HCT116 (cell line): ENCODE measurements at regions not wholly inside any gene's neighbourhood (a gene's known extent, or its start where the extent isn't known, plus 50 kb on each side); places are given as distances from the start of the nearest gene placed in this dataset.

Experiments used
- ATAC-seq: fragments of 200-7000 bp; cut with Tn5 transposase; 2 replicates; pipeline ENCODE4 v1.9.1; 2020; ENCODE audit warnings: mild to moderate bottlenecking, moderate library complexity
- BruUV-seq: library from RNA; stranded (reverse); fragments of 400-500 nt; replicated peaks from 2 replicates; lab custom pipeline; 2021; lab: Mats Ljungman, UMichigan
- CTCF ChIA-PET: fragments of 300-600 bp; sonication (Branson Sonifier 250); formaldehyde crosslinking; loops from one replicate; lab custom pipeline; 2021; ENCODE audit warnings: antibody characterized with exemption; lab: Charles Lee
- POLR2A ChIA-PET: fragments of 300-600, 350-600 bp; sonication (Branson Sonifier 250); formaldehyde crosslinking; loops from one replicate; lab custom pipeline; 2021; ENCODE audit warnings: antibody characterized with exemption; lab: Charles Lee
- RAD21 ChIA-PET, 2 experiments: fragments of 300-600 bp; sonication (Branson Sonifier 250); formaldehyde crosslinking; loops; one replicate each; lab custom pipeline; 2023; ENCODE audit warnings: low total read pairs in 2 of 2; ENCODE audit not compliant: uncharacterized antibody in 2 of 2, unreplicated experiment in 2 of 2, low non-redundant PET in 1 of 2; lab: Charles Lee
- DNase-seq: peaks from one replicate; pipeline ENCODE4 v3.0.0-alpha.2; 2010; ENCODE audit warnings: low read depth, low spot score
- H2AFZ ChIP-seq: fragments of 200-600 bp; shearing (Covaris generic), sonication (generic); 2 replicates; pipeline ENCODE4 v1.6.1; 2017; ENCODE audit warnings: low read depth, mixed run types, mixed read lengths, antibody characterized with exemption, low read length; ENCODE audit not compliant: poor library complexity, severe bottlenecking
- H3K27ac ChIP-seq: 2 replicates; pipeline ENCODE4 v1.5.1; 2012; ENCODE audit warnings: low read depth, low read length
- H3K27me3 ChIP-seq: fragments of 200-600 bp; sonication (generic); 2 replicates; pipeline ENCODE4 v1.6.1; 2016; ENCODE audit warnings: mixed run types, low read length, mixed read lengths; ENCODE audit not compliant: insufficient read depth
- H3K36me3 ChIP-seq, 2 experiments: fragments of 200-500 bp in 1 of 2; fragments of 200-600 bp in 1 of 2; sonication (Bioruptor generic) in 1 of 2; sonication (generic) in 1 of 2; 2 replicates each; pipeline versions ENCODE4 v1.5.1 to v1.6.1; 2014 to 2016; ENCODE audit warnings: low read length in 2 of 2, inconsistent platforms in 1 of 2, mixed read lengths in 1 of 2, mixed run types in 1 of 2; ENCODE audit not compliant: insufficient read depth in 2 of 2, control insufficient read depth in 1 of 2
- H3K4me1 ChIP-seq, 2 experiments: fragments of 200-600 bp in 1 of 2; sonication (generic) in 1 of 2; 2 replicates each; pipeline versions ENCODE4 v1.5.1 to v1.6.1; 2012 to 2017; ENCODE audit warnings: low read length in 2 of 2, inconsistent platforms in 1 of 2, mild to moderate bottlenecking in 1 of 2, mixed read lengths in 1 of 2, mixed run types in 1 of 2, moderate library complexity in 1 of 2; ENCODE audit not compliant: insufficient read depth in 2 of 2, control insufficient read depth in 1 of 2
- H3K4me2 ChIP-seq: fragments of 200-600 bp; sonication (generic); 2 replicates; pipeline ENCODE4 v1.6.1; 2017; ENCODE audit warnings: mixed run types, low read length, mixed read lengths
- H3K4me3 ChIP-seq, 2 experiments: fragments of 200-600 bp in 1 of 2; sonication (generic) in 1 of 2; replicated peaks in 1 of 2; 2 replicates each; pipeline ENCODE4 v1.5.1; 2011 to 2016; ENCODE audit warnings: low read length in 2 of 2, control low read depth in 1 of 2, low read depth in 1 of 2, mild to moderate bottlenecking in 1 of 2, mixed read lengths in 1 of 2, mixed run types in 1 of 2
- H3K79me2 ChIP-seq: fragments of 200-600 bp; sonication (generic); 2 replicates; pipeline ENCODE4 v1.6.1; 2017; ENCODE audit warnings: mild to moderate bottlenecking, mixed run types, low read length, moderate library complexity, mixed read lengths; ENCODE audit not compliant: insufficient read depth
- H3K9ac ChIP-seq: fragments of 200-600 bp; sonication (generic); 2 replicates; pipeline ENCODE4 v1.6.1; 2016; ENCODE audit warnings: low read length, mixed read lengths
- H3K9me2 ChIP-seq: fragments of 200-600 bp; sonication (generic), shearing (Covaris generic); 2 replicates; pipeline ENCODE4 v1.6.1; 2017; ENCODE audit warnings: mixed run types, mild to moderate bottlenecking, moderate library complexity; ENCODE audit not compliant: insufficient read depth
- H3K9me3 ChIP-seq, 2 experiments: fragments of 200-500 bp in 1 of 2; fragments of 200-600 bp in 1 of 2; sonication (Bioruptor generic) in 1 of 2; sonication (generic) in 1 of 2; 2 replicates each; pipeline ENCODE4 v1.6.1; 2014 to 2017; ENCODE audit warnings: low read length in 2 of 2, mixed read lengths in 2 of 2, inconsistent platforms in 1 of 2, low read depth in 1 of 2, mild to moderate bottlenecking in 1 of 2, mixed run types in 1 of 2, moderate library complexity in 1 of 2; ENCODE audit not compliant: control insufficient read depth in 1 of 2, insufficient read depth in 1 of 2
- H4K20me1 ChIP-seq: fragments of 200-600 bp; sonication (generic), shearing (Covaris generic); 2 replicates; pipeline ENCODE4 v1.6.1; 2017; ENCODE audit warnings: mixed run types, mild to moderate bottlenecking, moderate library complexity; ENCODE audit not compliant: insufficient read depth
- CBX3 ChIP-seq: IDR thresholded peaks from 2 replicates; pipeline ENCODE4 v1.6.1; 2012; ENCODE audit warnings: low read depth
- CEBPB ChIP-seq: IDR thresholded peaks from 2 replicates; pipeline ENCODE4 v1.6.1; 2012; ENCODE audit warnings: low read depth
- EGR1 ChIP-seq: IDR thresholded peaks from 2 replicates; pipeline ENCODE4 v1.6.1; 2012; ENCODE audit warnings: low read depth
- ELF1 ChIP-seq: IDR thresholded peaks from 2 replicates; pipeline ENCODE4 v1.6.1; 2012; ENCODE audit warnings: low read depth, borderline replicate concordance
- EZH2 ChIP-seq: fragments of 200-600 bp; sonication (generic); IDR thresholded peaks from 2 replicates; pipeline ENCODE4 v1.6.1; 2017; ENCODE audit warnings: antibody characterized with exemption, mixed run types
- POLR2A ChIP-seq: IDR thresholded peaks from 2 replicates; pipeline ENCODE4 v1.7.0; 2011; ENCODE audit warnings: borderline replicate concordance; ENCODE audit not compliant: insufficient read depth, insufficient read length; ENCODE audit errors: extremely low read depth
- POLR2AphosphoS5 ChIP-seq: IDR thresholded peaks from 2 replicates; pipeline ENCODE4 v1.6.1; 2011; ENCODE audit warnings: mild to moderate bottlenecking, low read depth, low read length, moderate library complexity
- TCF7L2 ChIP-seq: IDR thresholded peaks from 2 replicates; pipeline ENCODE4 v1.7.0; 2011; ENCODE audit warnings: borderline replicate concordance, inconsistent platforms; ENCODE audit not compliant: insufficient read depth, insufficient read length; ENCODE audit errors: extremely low read depth
- YY1 ChIP-seq: IDR thresholded peaks from 2 replicates; pipeline ENCODE4 v1.6.1; 2011; ENCODE audit warnings: low read length, low read depth, moderate library complexity, mild to moderate bottlenecking; ENCODE audit not compliant: insufficient replicate concordance; ENCODE audit errors: extremely low read depth
- ZFX ChIP-seq: fragments of 450-650 bp; IDR thresholded peaks from 2 replicates; pipeline ENCODE4 v1.6.1; 2017
- intact Hi-C: fragments of 100-400 bp; cut with micrococcal nuclease; formaldehyde crosslinking; loops from 2 replicates; pipeline ENCODE4 v1.10.0; 2022
- TF ChIP-seq, protein P1 (sequence below): IDR thresholded peaks from 2 replicates; pipeline ENCODE4 v1.6.1; 2012; ENCODE audit warnings: low read depth
- TF ChIP-seq, protein P2 (sequence below), 3 experiments: fragments of 200-600 bp in 1 of 3; sonication (generic) in 1 of 3; IDR thresholded peaks in 2 of 3; conservative IDR thresholded peaks in 1 of 3; 2 replicates each; pipeline ENCODE4 v1.5.1; 2012 to 2017; ENCODE audit warnings: low read depth in 2 of 3, low read length in 2 of 3, antibody characterized with exemption in 1 of 3, borderline replicate concordance in 1 of 3, control low read depth in 1 of 3, mild to moderate bottlenecking in 1 of 3, mixed read lengths in 1 of 3, mixed run types in 1 of 3, moderate library complexity in 1 of 3; ENCODE audit not compliant: insufficient read depth in 1 of 3

DNA sequence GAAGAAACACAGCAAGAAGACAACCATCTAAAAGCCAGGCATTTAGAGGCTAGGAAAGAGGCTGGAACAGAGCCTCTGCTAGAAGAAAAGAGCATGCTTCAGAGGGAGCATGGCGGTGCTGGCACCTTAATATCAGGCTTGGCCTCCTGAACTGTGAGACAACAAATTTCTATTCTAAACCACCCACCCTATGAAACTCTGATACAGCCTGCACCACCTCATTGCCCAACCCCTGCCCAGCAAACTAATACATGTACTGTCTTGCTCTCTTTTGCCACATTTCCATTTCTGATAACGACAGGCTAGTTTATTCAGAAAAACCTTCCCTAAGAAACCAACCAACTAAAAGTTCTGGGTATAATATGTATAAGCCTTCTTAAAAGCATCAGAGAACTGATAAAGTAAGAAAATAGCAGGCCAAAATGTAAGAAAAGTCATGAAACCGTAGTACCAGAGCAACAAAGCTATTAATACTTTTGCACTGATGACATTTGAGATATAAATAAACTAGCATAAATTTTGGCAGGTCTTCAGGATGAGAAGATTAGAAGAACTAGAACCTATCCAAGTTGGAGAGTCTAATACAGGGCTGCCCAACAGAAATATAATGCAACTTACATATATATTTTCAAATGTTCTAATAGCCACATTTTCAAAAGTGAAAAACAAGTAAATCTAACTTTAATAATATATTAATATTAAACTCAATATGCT lies 184.7 kb upstream of the HSF2 start (continued):
- TF ChIP-seq, protein P1, sequence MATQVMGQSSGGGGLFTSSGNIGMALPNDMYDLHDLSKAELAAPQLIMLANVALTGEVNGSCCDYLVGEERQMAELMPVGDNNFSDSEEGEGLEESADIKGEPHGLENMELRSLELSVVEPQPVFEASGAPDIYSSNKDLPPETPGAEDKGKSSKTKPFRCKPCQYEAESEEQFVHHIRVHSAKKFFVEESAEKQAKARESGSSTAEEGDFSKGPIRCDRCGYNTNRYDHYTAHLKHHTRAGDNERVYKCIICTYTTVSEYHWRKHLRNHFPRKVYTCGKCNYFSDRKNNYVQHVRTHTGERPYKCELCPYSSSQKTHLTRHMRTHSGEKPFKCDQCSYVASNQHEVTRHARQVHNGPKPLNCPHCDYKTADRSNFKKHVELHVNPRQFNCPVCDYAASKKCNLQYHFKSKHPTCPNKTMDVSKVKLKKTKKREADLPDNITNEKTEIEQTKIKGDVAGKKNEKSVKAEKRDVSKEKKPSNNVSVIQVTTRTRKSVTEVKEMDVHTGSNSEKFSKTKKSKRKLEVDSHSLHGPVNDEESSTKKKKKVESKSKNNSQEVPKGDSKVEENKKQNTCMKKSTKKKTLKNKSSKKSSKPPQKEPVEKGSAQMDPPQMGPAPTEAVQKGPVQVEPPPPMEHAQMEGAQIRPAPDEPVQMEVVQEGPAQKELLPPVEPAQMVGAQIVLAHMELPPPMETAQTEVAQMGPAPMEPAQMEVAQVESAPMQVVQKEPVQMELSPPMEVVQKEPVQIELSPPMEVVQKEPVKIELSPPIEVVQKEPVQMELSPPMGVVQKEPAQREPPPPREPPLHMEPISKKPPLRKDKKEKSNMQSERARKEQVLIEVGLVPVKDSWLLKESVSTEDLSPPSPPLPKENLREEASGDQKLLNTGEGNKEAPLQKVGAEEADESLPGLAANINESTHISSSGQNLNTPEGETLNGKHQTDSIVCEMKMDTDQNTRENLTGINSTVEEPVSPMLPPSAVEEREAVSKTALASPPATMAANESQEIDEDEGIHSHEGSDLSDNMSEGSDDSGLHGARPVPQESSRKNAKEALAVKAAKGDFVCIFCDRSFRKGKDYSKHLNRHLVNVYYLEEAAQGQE = no peak

DNA sequence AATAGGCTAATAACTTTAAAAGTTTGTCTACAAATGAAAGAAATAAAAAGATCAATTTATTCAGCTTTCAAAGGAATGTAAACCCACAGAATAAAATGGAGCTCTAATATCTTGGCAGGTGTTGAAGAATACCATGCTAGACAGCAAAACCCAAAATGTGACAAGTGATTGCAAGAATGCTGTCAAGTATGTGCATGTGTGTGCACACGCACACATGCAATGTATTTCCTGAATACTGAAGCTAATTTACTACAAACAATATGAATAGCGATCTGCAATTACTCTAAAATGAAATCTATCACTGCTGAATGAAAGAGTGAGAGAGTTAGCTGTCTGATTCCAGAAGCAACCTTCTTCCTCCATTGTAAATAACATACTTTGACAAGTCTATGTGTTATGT lies 179.2 kb upstream of the HSF2 start:
- no peaks in the 10 kb centered on the region for H3K9me3 ChIP-seq
- no peaks in the 10 kb centered on the region for H3K9me2 ChIP-seq
- H3K9ac ChIP-seq = no peak overlapping the region
- no peaks in the 10 kb centered on the region for H3K27me3 ChIP-seq
- DNase-seq (no peak), ATAC-seq (no peak)
- no peaks in the 10 kb centered on the region for H3K79me2 ChIP-seq
- no peaks in the 10 kb centered on the region for H3K36me3 ChIP-seq
- CTCF ChIA-PET = no interaction called here
- intact Hi-C loops = no loop called here
- no peaks in the 10 kb centered on the region for H3K4me1 ChIP-seq
- no TSS peak for BruUV-seq
- no peaks in the 10 kb centered on the region for H4K20me1 ChIP-seq
- no peak overlapping the region for H3K27ac ChIP-seq
- RAD21 ChIA-PET = no interaction called here
- H3K4me3 ChIP-seq = no peak overlapping the region
- H3K4me2 ChIP-seq = no peak overlapping the region
- POLR2A ChIA-PET = no interaction called here
- H2AFZ ChIP-seq = no peak overlapping the region
- TF ChIP-seq CEBPB (no peak), POLR2A (no peak), ZFX (no peak), POLR2AphosphoS5 (no peak), ELF1 (no peak), YY1 (no peak), EGR1 (no peak), EZH2 (no peak), CBX3 (no peak), TCF7L2 (no peak)
- TF ChIP-seq, protein P2, sequence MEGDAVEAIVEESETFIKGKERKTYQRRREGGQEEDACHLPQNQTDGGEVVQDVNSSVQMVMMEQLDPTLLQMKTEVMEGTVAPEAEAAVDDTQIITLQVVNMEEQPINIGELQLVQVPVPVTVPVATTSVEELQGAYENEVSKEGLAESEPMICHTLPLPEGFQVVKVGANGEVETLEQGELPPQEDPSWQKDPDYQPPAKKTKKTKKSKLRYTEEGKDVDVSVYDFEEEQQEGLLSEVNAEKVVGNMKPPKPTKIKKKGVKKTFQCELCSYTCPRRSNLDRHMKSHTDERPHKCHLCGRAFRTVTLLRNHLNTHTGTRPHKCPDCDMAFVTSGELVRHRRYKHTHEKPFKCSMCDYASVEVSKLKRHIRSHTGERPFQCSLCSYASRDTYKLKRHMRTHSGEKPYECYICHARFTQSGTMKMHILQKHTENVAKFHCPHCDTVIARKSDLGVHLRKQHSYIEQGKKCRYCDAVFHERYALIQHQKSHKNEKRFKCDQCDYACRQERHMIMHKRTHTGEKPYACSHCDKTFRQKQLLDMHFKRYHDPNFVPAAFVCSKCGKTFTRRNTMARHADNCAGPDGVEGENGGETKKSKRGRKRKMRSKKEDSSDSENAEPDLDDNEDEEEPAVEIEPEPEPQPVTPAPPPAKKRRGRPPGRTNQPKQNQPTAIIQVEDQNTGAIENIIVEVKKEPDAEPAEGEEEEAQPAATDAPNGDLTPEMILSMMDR (IDR thresholded peaks at IDR 0.05 in 2 of 3, conservative IDR thresholded peaks at IDR 0.05 in 1 of 3; ENCODE audit: borderline replicate concordance in 1 of 3, insufficient read depth in 1 of 3, low read depth in 2 of 3, low read length in 2 of 3) = no peak
- TF ChIP-seq, protein P1 = no peak
